HG03108 (cell line): ENCODE measurements at regions not wholly inside any gene's neighbourhood (a gene's known extent, or its start where the extent isn't known, plus 50 kb on each side); places are given as distances from the start of the nearest gene placed in this dataset.

Experiments
- ATAC-seq: cut with Tn5 transposase; IDR thresholded peaks from one replicate; pipeline ENCODE4 v1.9.1; 2021; ENCODE audit warnings: moderate library complexity; ENCODE audit not compliant: unreplicated experiment

DNA sequence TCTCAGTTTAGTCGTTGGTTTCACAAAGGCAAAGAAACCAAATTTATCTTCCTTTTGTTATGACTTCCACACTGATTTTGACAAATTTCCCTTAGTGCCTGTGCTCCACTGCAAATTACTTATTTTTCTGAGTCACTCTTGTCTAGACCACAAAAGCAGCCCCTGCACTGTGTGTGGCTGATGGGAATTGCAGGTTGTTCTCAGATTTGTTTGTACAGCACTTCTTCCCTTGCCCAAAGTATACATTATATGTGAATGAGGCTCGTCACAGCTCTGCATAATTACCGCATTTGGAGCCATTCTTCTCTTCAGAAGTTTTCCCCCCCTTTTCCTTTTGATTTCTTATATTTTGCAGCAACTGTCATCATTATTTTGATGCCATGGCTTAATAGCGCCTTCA lies 354.2 kb upstream of the IL12A start:
- ATAC-seq: no peak

DNA sequence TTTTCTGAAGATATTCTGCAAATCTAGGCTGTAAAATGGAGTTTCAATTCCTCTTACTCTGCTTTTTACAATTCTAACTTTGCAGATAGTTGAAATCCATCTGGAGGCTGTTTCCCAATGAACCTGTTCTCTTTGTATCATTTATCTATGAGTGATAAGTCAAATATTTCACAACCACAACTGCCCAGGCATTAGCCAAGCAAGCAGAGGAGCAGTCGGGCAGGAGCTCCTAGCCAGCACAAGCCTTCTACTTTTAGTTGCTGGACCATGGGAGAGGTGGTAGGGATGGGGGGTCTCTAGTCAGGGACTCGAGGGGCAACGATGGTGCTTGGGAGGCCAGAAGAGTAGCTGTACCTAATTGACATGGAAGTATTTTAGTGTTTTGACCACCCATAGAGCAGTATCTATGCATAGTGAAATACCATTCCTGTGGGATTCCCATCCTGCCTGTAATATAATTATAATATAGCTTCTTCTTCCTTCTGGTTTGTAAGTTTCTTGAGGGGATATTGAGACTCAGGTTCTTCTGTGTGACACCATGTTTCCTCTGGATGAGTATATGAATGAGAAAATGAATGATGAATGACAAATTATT lies 353.5 kb upstream of the IL12A start:
- no peak for ATAC-seq

DNA sequence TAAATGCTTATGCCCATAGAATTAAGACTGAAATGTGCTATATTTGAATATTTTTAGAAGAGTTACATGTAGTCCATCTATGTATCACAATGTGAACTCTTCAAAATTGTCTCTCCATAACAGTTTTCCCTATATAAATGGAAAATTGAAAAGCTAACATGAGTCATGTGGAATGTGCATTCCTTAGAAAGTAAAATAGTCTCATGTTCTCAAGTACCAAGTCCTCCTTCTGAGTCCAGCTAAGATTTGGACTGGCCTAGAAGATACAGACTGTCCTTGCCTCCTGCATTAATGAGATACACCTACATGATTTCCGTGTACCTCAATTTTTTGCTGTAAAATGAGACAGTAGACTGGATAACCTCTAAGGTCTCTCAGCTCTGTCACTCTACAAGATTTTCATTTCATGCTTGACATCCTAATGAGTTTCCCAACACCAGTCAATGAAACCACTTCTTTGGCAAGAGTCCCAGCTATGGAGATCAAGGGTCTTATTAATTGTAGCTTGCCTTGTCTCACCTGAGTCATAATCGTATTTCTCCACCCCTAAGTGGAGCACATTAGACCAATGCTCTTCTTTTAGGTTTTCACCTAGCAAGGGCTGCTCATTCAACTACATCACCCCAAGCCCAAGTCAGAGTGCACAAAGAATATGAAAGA lies 350.6 kb upstream of the IL12A start:
- no peak for ATAC-seq

DNA sequence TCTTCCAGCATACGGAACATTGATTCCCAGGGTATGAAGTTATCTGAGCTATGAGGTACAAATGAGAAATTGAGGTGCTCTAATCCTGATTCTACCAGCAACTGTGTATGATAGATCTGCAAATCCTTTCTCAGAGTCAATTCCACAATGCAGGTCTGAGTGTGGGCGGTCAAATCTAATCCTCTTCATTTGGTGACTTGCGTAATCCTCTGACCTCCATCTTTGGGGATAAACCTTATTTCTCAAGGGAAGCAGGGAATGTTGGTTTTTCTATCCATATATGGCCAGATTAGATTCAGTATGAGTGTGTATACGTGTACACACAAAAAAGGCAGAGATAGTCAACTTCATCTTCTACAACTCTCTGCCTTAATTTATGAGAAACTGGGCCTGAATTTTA lies 348.4 kb upstream of the IL12A start:
- no peak for ATAC-seq

DNA sequence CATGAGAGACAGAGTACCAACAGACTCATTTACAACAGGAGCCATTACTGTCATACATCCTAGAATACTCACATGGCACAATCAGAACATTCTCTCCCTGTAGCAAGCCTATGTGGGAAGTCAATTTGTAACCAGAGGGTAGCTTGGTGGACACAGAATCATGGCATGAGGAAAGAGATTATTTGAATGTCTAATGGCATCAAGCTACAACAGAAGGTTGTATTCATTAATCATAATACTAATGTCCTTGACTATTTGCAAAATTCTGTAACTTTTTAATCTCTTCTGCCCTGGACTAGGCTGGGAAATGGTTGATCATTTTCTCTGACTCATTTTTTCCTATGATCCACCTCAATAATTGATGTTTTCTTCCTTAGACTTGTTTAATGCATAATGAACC lies 345.2 kb upstream of the IL12A start:
- ATAC-seq: no peak

DNA sequence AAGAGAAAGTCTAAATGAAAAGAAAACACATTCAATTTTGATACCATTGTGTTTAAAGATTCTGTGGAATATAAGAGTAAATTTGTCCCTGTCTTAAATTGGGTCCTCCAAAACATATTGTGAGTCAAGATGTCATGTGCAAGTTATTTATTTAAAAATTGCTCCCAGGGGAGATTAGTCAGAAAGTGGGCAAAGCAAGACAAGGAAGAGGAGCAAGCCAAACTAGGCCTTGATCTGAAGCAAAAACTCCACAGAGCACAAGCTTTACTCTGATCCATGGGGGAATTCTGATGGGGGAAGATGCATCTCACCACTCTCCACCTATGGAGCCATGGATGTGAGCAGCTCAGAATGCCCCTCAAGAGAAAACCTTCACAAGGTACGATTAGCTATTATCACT lies 342.8 kb upstream of the IL12A start:
- ATAC-seq: no peak

DNA sequence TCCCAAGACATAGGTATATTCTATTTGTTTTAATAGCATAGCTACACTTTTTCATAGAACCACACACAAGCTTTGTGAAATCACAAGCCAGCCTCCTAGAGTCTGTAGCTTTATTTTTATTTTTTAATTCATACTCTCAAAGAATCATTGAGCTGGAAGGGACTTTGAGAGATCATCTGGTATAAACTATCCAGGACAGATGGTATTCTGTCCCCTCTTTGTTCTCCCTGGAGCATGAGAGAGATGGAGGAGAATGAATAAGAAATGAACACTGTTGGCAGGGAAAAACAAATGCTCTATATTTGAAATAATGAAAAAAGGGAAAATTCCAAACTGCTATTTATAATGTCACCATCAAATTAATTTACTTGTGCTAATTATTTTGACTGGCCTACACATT lies 338.7 kb upstream of the IL12A start:
- ATAC-seq: no peak

DNA sequence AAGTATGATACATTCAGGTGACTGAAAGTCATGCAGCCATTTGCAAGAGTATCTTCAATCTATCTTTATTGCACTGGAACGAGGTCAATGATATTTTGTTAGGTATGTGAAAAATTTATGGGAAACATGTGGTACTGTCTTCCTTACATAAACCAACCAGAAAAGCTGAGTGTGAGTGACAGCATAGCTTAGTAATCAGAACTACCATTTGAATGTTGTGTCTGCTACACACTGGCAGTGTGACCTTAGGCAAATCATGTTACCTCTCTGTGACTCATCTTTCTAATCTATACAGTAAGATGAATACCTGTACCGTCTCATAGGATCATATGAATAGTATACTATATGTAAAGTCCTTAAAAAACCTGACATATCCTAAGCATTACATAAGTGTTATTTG lies 337.9 kb upstream of the IL12A start:
- ATAC-seq: no peak

DNA sequence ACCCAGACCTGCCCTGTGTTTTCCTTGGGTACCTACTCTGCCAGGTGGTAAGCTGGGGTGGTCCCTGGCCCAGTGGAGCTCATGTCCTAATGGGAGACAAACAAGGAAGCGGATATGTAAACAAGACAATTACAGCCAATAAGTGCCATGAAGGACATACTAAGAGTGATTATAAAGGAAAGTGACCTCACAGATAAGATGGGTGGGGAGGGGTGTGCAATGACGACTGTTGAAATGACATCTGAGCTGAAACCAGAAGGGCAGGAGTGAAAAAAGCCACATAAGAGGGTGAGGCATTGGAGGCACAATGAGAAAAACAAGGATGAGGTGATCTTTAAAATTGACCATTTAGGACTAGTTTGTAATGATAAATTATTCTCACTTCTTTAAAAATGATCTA lies 336.2 kb upstream of the IL12A start:
- ATAC-seq: no peak

DNA sequence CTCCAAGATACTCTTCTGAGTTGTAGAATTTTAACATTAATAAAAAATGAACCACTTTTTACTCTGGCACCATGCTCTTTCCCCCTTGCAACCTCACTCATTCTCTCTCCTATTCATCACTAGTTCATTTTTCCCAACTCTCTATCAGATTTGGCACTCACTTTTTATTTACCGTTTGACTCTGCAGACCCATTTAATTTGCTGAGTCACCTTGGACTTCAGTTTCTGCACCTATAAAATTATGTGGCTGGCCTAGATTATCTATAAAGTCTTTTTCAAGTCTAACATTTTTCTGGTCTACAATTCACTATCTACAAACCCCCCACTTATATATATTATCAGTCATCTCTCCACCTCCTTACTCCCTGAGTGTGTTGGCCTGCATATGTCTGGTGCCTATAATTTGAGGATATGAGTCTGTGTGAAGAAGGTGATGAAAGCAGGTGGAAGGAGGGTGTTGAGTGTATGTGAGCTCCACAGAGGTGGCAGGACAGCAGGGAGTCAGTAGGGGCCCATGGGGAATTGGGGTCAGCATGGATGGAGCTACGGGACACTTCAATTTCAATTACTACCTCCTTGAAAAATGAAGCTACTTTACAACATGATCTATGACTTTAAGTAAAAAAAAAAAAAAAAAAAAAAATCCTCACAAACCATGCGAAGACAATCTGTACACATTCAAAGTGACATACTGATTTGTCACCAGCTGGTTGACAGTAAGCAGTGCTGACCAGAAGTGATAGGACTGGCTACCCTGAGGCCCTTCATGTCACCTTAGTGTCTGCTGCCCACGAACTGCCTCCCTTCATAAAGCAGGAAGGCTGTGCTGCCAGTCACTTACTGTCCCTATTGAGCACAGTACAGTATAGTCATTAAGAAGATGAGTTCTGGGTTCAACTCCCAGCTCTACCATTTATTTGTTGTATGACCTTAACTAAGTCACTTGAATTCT lies 334.2 kb upstream of the IL12A start:
- no peak for ATAC-seq

DNA sequence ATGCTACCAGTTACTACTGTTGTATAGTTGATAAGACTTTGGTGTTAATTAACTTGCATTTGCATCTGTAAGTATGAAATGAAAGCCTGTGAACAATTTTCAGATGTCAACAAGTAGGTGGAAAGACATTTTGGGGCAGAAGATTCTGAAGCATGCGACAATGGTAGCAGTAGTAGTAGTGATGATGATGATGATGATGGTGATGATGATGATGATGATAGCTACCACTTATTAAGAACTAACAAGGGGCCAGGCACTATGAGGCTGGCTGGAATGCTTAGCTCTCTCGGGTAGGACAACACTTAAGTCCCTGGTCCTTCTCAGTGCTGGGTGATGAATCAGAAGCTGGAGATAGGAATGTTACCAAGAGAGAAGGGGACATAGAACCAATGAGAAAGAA lies 333.4 kb upstream of the IL12A start:
- ATAC-seq: no peak

DNA sequence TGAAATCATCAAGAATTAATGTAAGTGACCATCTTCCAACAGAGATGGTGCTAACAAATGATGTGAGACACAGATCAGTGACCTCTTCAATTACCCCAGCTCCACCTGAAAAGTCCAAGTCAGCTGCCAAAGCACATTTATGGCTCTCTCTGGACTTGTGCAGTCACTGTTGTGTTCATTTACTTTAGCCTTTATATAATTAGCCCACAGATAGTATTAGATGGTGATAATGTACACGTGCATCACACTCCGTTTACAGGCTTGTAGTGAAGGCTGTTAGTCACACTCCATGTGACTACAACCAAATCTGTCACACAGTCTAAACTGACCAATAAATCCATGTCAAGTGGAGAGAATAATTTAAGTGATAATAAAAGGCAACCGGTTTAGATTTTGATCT lies 331.5 kb upstream of the IL12A start:
- ATAC-seq: no peak

DNA sequence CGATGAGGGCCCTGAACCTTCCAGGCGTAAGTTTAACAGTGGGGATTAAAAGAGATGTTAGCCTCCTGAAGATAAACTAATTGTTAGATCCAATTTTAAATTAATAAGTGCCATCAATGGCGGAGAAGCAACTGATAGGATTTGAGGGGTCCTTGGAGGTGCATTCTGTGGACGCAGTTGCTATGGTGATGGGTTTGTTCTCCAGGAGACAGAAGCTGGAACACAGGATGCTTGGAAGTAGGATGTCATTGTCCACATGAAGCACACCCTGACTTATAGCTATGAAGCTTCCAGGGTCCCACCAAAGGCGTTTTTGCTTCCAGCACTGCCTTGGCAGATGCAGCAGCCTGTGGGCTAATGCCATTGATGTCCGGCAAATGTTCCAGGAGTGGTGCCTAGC lies 331.0 kb upstream of the IL12A start:
- no peak for ATAC-seq

DNA sequence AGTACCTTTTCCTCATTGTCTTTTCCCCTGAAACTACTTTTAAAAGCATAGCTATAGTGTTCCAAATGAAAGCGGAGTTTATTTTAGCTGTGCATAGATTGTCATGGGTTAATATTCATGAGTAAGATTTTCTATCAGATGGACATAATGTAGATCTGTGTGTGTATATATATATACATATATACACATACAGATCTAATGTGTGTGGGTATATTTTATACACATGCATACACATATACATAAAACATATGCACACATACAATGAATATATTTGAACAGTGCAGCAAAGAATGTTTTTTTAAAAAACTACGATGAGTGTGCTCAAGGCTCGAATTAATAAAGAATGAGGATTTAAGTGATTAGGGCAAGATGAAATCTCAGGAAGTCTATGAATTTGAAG lies 328.3 kb upstream of the IL12A start:
- ATAC-seq: no peak

DNA sequence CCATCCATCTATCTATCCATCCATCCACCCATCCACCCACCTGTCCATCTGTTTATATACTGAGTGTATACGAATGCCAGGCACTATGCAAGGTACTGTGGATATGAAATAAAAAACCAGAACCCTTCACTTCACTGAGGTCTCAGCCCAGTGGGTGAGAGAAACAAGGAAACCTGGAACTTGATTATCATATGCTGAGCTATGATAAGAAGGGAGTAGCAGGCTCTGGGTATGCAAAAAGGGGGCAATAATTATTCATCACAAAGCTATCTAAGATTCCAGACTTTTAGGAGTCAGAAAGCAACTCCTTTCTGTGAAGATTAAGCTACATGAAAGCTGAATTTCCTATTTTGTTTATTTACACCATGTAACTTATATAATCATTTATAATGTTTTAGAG lies 327.7 kb upstream of the IL12A start:
- ATAC-seq: no peak

DNA sequence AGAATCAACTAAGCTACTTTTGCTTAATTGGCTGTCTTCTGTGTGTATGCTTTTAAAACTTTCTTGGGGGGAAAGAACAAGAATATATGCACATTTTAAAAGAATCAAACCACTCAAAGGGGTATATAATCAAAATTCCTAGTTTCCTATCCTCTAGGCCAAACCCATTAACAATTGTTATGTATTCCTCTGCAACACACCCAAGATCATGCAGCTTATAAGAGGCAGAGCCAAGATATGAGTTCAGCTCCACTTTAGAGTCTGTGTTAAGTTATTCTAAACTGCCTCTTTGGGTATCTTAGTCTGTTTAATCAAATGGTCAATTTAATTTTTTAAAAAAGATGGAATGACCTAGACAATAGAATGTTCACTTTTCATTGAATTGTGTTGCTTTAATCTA lies 326.1 kb upstream of the IL12A start:
- ATAC-seq: no peak

DNA sequence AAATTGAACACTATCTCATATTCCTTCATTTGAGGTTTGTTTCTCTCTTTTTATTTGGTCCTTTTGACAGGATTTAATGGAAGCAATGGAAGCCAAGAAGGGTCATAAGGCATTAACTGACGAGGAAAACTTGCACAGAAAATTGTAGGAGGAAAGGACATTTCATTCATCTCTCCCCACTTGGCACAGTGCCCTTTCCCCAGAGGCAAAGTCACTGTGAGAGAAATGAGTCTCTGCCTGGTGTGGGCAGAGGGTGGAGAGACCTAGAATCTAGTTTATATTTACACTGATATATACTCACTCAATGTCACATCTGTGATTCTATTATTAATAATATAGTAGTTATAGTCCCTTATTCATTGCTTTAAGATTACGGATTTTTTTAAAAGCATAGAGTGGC lies 324.6 kb upstream of the IL12A start:
- ATAC-seq: no peak

DNA sequence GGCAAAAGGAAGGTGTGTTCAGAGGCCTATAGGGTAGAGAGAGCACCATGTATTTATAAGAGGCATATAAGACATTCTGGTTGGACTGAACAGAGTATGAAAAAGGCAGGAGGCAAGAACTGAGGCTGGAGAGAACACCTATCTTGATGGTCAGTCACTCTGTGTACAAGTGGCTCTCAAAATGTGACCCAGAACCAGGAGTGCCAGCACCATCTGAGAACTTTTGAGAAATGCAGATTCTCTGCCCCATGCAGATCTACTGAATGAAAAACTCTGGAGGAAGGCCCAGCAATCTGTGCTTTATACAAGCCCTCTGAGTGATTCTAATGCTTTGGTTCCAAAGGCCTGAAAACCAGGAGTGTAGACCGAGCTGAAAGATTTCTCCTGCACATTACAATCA lies 324.0 kb upstream of the IL12A start:
- ATAC-seq: no peak

DNA sequence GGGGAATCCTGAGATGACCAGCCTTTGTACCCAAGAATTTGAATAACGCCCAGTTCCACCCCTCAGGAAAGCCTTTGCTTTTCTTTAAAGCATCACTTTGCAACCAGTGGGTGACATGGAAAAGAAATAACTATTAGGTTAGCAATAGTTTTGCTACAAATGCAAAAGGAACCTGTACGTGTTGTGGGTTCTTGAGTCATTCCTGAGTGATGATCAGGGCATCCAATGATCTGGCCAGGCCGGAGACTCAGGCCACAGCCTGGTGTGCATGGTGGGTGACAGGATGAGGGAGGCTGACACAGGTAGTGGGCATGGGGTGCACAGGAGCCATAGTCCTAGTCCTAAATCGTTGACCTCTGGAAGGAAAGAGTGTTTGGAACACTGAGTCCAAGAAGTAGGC lies 321.4 kb upstream of the IL12A start:
- no peak for ATAC-seq

DNA sequence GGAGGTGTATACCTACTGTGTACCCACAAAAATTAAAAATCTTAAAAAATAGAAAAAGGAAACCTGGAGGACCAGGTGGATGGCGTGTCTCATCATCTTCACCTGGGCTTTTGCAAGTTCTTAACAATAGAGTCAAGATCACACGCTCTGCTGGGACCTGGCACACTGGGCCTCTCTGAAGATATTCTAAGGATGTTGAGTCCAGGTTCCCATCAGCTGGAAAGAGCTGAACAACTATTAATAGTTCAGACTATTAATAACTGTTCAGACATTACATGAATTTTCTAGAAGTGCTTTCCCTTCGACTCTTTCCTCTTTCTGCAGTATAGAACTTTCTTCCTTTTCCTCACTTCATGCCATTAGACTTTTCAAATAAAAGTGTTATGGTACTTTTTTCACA lies 320.2 kb upstream of the IL12A start:
- ATAC-seq: no peak

DNA sequence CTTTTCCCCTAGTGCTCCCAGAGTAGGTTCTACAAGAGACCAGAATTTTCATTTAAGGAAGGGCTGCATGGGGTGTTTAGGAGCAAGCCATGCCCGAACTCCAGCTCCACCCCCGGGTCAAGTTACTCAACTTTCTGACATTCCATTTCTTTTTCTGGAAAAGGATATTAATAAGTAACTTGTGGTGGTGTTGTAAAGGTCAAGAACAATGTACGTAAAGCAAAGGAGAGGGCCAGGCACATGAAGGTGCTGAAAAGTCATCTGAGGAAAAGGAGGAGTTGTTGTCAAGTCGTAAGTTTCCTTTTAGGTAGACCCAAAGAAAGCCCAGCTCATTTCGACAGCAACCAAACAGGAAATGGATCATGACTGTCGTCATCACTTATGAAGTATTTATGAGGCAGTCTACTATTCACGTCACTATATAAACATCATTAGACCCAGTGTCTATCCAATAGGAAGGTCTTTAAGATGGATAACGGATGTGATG lies 319.6 kb upstream of the IL12A start:
- no peak for ATAC-seq

DNA sequence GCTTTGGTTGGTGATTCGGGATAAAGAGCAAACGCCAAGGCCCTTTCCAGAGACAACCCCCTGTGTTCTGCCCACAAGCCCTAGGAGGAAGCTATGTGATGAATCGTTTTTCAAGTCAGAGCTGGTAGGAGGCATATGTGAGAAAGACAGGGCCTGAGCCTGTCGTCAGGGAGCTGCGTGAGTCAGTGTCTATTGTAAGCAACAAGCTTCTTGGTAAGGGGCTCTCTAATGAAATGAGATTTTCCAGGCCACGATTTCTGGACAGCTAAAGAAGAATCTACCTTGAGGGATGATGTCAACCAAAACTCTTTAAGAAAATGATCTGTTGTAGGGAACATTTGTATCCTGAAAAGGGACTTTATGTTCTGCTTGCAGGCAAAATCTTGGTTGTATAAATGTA lies 318.9 kb upstream of the IL12A start:
- no peak for ATAC-seq
